Adrenal gland (tissue), 9 donors: ENCODE measurements at regions not wholly inside any gene's neighbourhood (a gene's known extent, or its start where the extent isn't known, plus 50 kb on each side); places are given as distances from the start of the nearest gene placed in this dataset.

Experiments
- DNase-seq, 7 donors: peaks; one replicate each; pipeline ENCODE4 v3.0.0-alpha.2; 2019 to 2020
- H3K27ac ChIP-seq, 5 donors: fragments of 200-600 bp; sonication (generic) in 4 of 5; 1 replicate in 3 of 5; 2 replicates in 2 of 5; pipeline versions ENCODE4 v1.5.1 to v1.8.0; 2016 to 2020; ENCODE audit warnings: mild to moderate bottlenecking in 1 of 5
- H3K27me3 ChIP-seq: fragments of 200-600 bp; 2 replicates; pipeline ENCODE4 v1.8.0; 2021
- H3K36me3 ChIP-seq, 2 donors: fragments of 200-600 bp; replicated peaks in 1 of 2; 1 replicate in 1 of 2; 2 replicates in 1 of 2; pipeline versions ENCODE4 v1.5.1 to v1.8.0; 2018 to 2022
- H3K4me1 ChIP-seq, 2 donors: fragments of 200-600 bp; replicated peaks in 1 of 2; 1 replicate in 1 of 2; 2 replicates in 1 of 2; pipeline versions ENCODE4 v1.5.1 to v1.8.0; 2018 to 2021
- H3K4me3 ChIP-seq, 4 donors: fragments of 200-600 bp; sonication (generic) in 3 of 4; one replicate each; pipeline ENCODE4 v1.5.1; 2016 to 2018
- H3K9me3 ChIP-seq, 3 donors: fragments of 200-600 bp; sonication (generic) in 1 of 3; replicated peaks in 1 of 3; 1 replicate in 2 of 3; 2 replicates in 1 of 3; pipeline versions ENCODE4 v1.5.1 to v1.8.0; 2016 to 2021
- CTCF ChIP-seq, 6 experiments: fragments of 450-650 bp in 4 of 6; fragments of 200-600 bp in 2 of 6; sonication (generic) in 1 of 6; IDR thresholded peaks; 1 replicate in 5 of 6; 2 replicates in 1 of 6; pipeline versions ENCODE4 v1.5.1 to v1.8.0; 2016 to 2021; ENCODE audit warnings: antibody characterized with exemption in 6 of 6, mild to moderate bottlenecking in 2 of 6, moderate library complexity in 1 of 6
- POLR2A ChIP-seq, 2 donors: fragments of 450-650 bp; IDR thresholded peaks; one replicate each; pipeline ENCODE4 v1.6.1; 2017; ENCODE audit warnings: antibody characterized with exemption in 2 of 2, mild to moderate bottlenecking in 2 of 2, moderate library complexity in 1 of 2
- WGBS, 4 donors: extraction: QIAGEN DNeasy Blood & Tissue Kit in 2 of 4; methylation state at CpG; one replicate each; pipeline versions ENCODE4 v1.1.5 to v1.1.7; 2013 to 2017; 5-methylcytosine and 5-hydroxymethylcytosine counted together
- intact Hi-C, 2 donors: fragments of 100-400 bp; cut with DNase I; formaldehyde crosslinking; loops; one replicate each; pipeline versions ENCODE4 v1.14.1 to v1.15.0; 2022 to 2023
- donor health status: healthy with polysubstance abuse.
- donor health status: Bipolar disorder and iron deficiency.
- donor health status: DM: yes; HTN: yes; CAD: no.
- donor health status: DM: no; HTN: no; CAD: no.
- donor health status: DM: no; HTN: no; CAD: no.

GRCh38 chr1:56045477-56045876, 533.9 kb downstream of the PLPP3 start:
- DNase-seq = no peak
- H3K36me3 ChIP-seq = no peaks in the 10 kb centered on the region
- H3K27me3 ChIP-seq = no peaks in the 10 kb centered on the region
- H3K9me3 ChIP-seq = no peaks in the 10 kb centered on the region
- H3K27ac ChIP-seq = no peak overlapping the region
- H3K4me1 ChIP-seq = no peaks in the 10 kb centered on the region
- TF ChIP-seq POLR2A (IDR thresholded peaks at IDR 0.05) = no peak
- no peak for TF ChIP-seq CTCF (IDR thresholded peaks at IDR 0.05)
- 86 to 93% (median 90%) methylated on average over 1 of the region's 1 CpG for WGBS, 4 donors
- H3K4me3 ChIP-seq = no peak overlapping the region
- intact Hi-C loops = no loop called here

GRCh38 chr1:56045062-56045461, 534.3 kb downstream of the PLPP3 start:
- H3K36me3 ChIP-seq = no peaks in the 10 kb centered on the region
- no peak overlapping the region for H3K4me3 ChIP-seq
- no peaks in the 10 kb centered on the region for H3K27me3 ChIP-seq
- 54 to 63% (median 58%) methylated on average over 3 of the region's 3 CpGs for WGBS, 4 donors
- intact Hi-C loops = no loop called here
- H3K27ac ChIP-seq = no peak overlapping the region
- TF ChIP-seq CTCF (IDR thresholded peaks at IDR 0.05) (no peak), POLR2A (IDR thresholded peaks at IDR 0.05) (no peak)
- no peaks in the 10 kb centered on the region for H3K4me1 ChIP-seq
- no peak for DNase-seq
- no peaks in the 10 kb centered on the region for H3K9me3 ChIP-seq

GRCh38 chr1:56036479-56036878, 542.9 kb downstream of the PLPP3 start:
- H3K27me3 ChIP-seq = no peaks in the 10 kb centered on the region
- H3K4me1 ChIP-seq = peaks cover 0 to 7% of the 10 kb centered on the region in 2 donors
- no peak for TF ChIP-seq CTCF (IDR thresholded peaks at IDR 0.05)
- TF ChIP-seq POLR2A (IDR thresholded peaks at IDR 0.05) = no peak
- H3K4me3 ChIP-seq = no peak overlapping the region
- DNase-seq = no peak
- no peak overlapping the region for H3K27ac ChIP-seq
- intact Hi-C loops = no loop called here
- no peaks in the 10 kb centered on the region for H3K9me3 ChIP-seq
- H3K36me3 ChIP-seq = no peaks in the 10 kb centered on the region

GRCh38 chr1:56034847-56035481, 544.4 kb downstream of the PLPP3 start:
- no peaks in the 10 kb centered on the region for H3K27me3 ChIP-seq
- peaks cover 0 to 7% of the 10 kb centered on the region in 2 donors for H3K4me1 ChIP-seq
- TF ChIP-seq POLR2A (IDR thresholded peaks at IDR 0.05) (no peak), CTCF (IDR thresholded peaks at IDR 0.05) (no peak)
- no peaks in the 10 kb centered on the region for H3K36me3 ChIP-seq
- H3K9me3 ChIP-seq = no peaks in the 10 kb centered on the region
- DNase-seq = no peak
- intact Hi-C loops = no loop called here
- H3K4me3 ChIP-seq = no peak overlapping the region
- no peak overlapping the region for H3K27ac ChIP-seq
- WGBS, 4 donors = 85 to 95% (median 92%) methylated on average over 2 of the region's 2 CpGs
